ENCODE measurements at regions not wholly inside any gene's neighbourhood (a gene's known extent, or its start where the extent isn't known, plus 50 kb on each side); places are given as distances from the start of the nearest gene placed in this dataset.

- DNase-seq, result no peak
These were observed 69.4 kb upstream of the KCNG1 start for GRCh38 chr20:51092338-51092737.

- no peak for DNase-seq
These were observed 68.7 kb upstream of the KCNG1 start for GRCh38 chr20:51091406-51092195.

GRCh38 chr20:51089840-51090239 is 66.9 kb upstream of the KCNG1 start:
- no peak for DNase-seq

GRCh38 chr20:51089272-51089781 is 66.4 kb upstream of the KCNG1 start:
- no peak for DNase-seq

GRCh38 chr20:51087266-51087665 is 64.4 kb upstream of the KCNG1 start:
- no peak for DNase-seq

- no peak for DNase-seq
These were observed 62.9 kb upstream of the KCNG1 start for GRCh38 chr20:51085769-51086168.

- DNase-seq, result no peak
These were observed 61.9 kb upstream of the KCNG1 start for GRCh38 chr20:51084593-51085377.

GRCh38 chr20:51083447-51083846 is 60.5 kb upstream of the KCNG1 start:
- DNase-seq, result no peak

- no peak for DNase-seq
These were observed 60.1 kb upstream of the KCNG1 start for GRCh38 chr20:51082988-51083387.

GRCh38 chr20:51080516-51080915 is 57.6 kb upstream of the KCNG1 start:
- DNase-seq, result no peak

GRCh38 chr20:51079488-51079887 is 56.6 kb upstream of the KCNG1 start:
- DNase-seq, result no peak

- no peak for DNase-seq
These were observed 54.8 kb upstream of the KCNG1 start for GRCh38 chr20:51077686-51078060.

GRCh38 chr20:51076786-51077685 is 54.1 kb upstream of the KCNG1 start:
- DNase-seq, result no peak

- DNase-seq, result no peak
These were observed 51.2 kb upstream of the KCNG1 start for GRCh38 chr20:51074062-51074461.

Measured in activated T-cell treated with anti-CD3 and anti-CD28 coated beads, Interleukin-2, amount 50 U/mL, for 48 hours (primary cell).